ENCODE measurements at regions not wholly inside any gene's neighbourhood (a gene's known extent, or its start where the extent isn't known, plus 50 kb on each side); places are given as distances from the start of the nearest gene placed in this dataset.

- TF ChIP-seq, protein P1, sequence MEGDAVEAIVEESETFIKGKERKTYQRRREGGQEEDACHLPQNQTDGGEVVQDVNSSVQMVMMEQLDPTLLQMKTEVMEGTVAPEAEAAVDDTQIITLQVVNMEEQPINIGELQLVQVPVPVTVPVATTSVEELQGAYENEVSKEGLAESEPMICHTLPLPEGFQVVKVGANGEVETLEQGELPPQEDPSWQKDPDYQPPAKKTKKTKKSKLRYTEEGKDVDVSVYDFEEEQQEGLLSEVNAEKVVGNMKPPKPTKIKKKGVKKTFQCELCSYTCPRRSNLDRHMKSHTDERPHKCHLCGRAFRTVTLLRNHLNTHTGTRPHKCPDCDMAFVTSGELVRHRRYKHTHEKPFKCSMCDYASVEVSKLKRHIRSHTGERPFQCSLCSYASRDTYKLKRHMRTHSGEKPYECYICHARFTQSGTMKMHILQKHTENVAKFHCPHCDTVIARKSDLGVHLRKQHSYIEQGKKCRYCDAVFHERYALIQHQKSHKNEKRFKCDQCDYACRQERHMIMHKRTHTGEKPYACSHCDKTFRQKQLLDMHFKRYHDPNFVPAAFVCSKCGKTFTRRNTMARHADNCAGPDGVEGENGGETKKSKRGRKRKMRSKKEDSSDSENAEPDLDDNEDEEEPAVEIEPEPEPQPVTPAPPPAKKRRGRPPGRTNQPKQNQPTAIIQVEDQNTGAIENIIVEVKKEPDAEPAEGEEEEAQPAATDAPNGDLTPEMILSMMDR (IDR thresholded peaks at IDR 0.05), result no peak
- no peak for TF ChIP-seq POLR2A (IDR thresholded peaks at IDR 0.05)
Measured at GRCh38 chr3:82130046-82130445, 368.6 kb upstream of the GBE1 start.

Measured in testis (tissue), 2 donors.